Neural cell (in vitro differentiated cells): ENCODE measurements at regions not wholly inside any gene's neighbourhood (a gene's known extent, or its start where the extent isn't known, plus 50 kb on each side); places are given as distances from the start of the nearest gene placed in this dataset.
A peak's percentile ranks its signal among the peaks of the same experiment; 100 is the strongest.

Source experiments
- H2AFZ ChIP-seq: fragments of 200-600, 300-800 bp; sonication (generic), shearing (Covaris generic); 2 replicates; pipeline ENCODE4 v1.6.0; 2014; ENCODE audit warnings: low read depth, mild to moderate bottlenecking, antibody characterized with exemption, low read length, moderate library complexity
- H3F3A ChIP-seq: fragments of 200-600 bp; shearing (Covaris generic); 2 replicates; pipeline ENCODE4 v1.6.1; 2016; ENCODE audit warnings: mild to moderate bottlenecking, moderate library complexity, mixed read lengths, antibody characterized with exemption, low read length; ENCODE audit not compliant: insufficient read depth, poor library complexity, severe bottlenecking
- H3K27ac ChIP-seq: fragments of 200-600, 300-800 bp; sonication (generic), shearing (Covaris generic); 2 replicates; pipeline ENCODE4 v1.5.1; 2014; ENCODE audit warnings: mild to moderate bottlenecking, low read length, moderate library complexity
- H3K27me3 ChIP-seq: fragments of 300-800, 200-600 bp; sonication (generic), shearing (Covaris generic); 2 replicates; pipeline ENCODE4 v1.6.0; 2014; ENCODE audit warnings: mild to moderate bottlenecking, low read depth, low read length, moderate library complexity; ENCODE audit not compliant: insufficient read depth
- H3K36me3 ChIP-seq: fragments of 300-800, 200-600 bp; sonication (generic), shearing (Covaris generic); 2 replicates; pipeline ENCODE4 v1.5.1; 2014; ENCODE audit warnings: mild to moderate bottlenecking, antibody characterized with exemption, low read length, moderate library complexity; ENCODE audit not compliant: insufficient read depth
- H3K4me2 ChIP-seq: fragments of 300-800, 200-600 bp; sonication (generic), shearing (Covaris generic); 2 replicates; pipeline ENCODE4 v1.6.0; 2014; ENCODE audit warnings: mild to moderate bottlenecking, low read length
- H3K4me3 ChIP-seq: fragments of 300-800, 200-600 bp; sonication (generic), shearing (Covaris generic); 2 replicates; pipeline ENCODE4 v1.5.1; 2014; ENCODE audit warnings: mild to moderate bottlenecking, low read length, moderate library complexity
- H3K79me2 ChIP-seq: fragments of 200-600 bp; shearing (Covaris generic); replicated peaks from 2 replicates; pipeline ENCODE4 v1.6.0; 2014; ENCODE audit warnings: mild to moderate bottlenecking, low read length, moderate library complexity; ENCODE audit not compliant: insufficient read depth
- H3K9ac ChIP-seq: fragments of 300-800, 200-600 bp; sonication (generic), shearing (Covaris generic); 2 replicates; pipeline ENCODE4 v1.6.1; 2016; ENCODE audit warnings: mild to moderate bottlenecking, low read length, mixed read lengths
- H3K9me2 ChIP-seq: fragments of 200-600 bp; shearing (Covaris generic); 2 replicates; pipeline ENCODE4 v1.6.1; 2016; ENCODE audit warnings: mild to moderate bottlenecking, low read length, mixed read lengths; ENCODE audit not compliant: insufficient read depth
- H3K9me3 ChIP-seq: fragments of 200-600, 300-800 bp; sonication (generic), shearing (Covaris generic); 2 replicates; pipeline ENCODE4 v1.6.1; 2016; ENCODE audit warnings: mild to moderate bottlenecking, mixed run types, low read length, moderate library complexity, mixed read lengths
- H4K20me1 ChIP-seq: fragments of 200-600 bp; shearing (Covaris generic); 2 replicates; pipeline ENCODE4 v1.6.1; 2016; ENCODE audit warnings: mild to moderate bottlenecking, mixed run types; ENCODE audit not compliant: insufficient read depth
- CTCF ChIP-seq: fragments of 450-650 bp; IDR thresholded peaks from 2 replicates; pipeline ENCODE4 v1.5.1; 2014; ENCODE audit warnings: antibody characterized with exemption, mild to moderate bottlenecking, moderate library complexity; ENCODE audit not compliant: poor library complexity, severe bottlenecking
- EP300 ChIP-seq: fragments of 450-650 bp; conservative IDR thresholded peaks from 2 replicates; pipeline ENCODE4 v1.6.1; 2014; ENCODE audit warnings: antibody characterized with exemption, mild to moderate bottlenecking, moderate library complexity; ENCODE audit not compliant: poor library complexity, severe bottlenecking
- EZH2 ChIP-seq: fragments of 200-600, 300-800 bp; shearing (Covaris generic), sonication (generic); IDR thresholded peaks from 2 replicates; pipeline ENCODE4 v1.6.1; 2014; ENCODE audit warnings: antibody characterized with exemption, low read length, borderline replicate concordance, mild to moderate bottlenecking; ENCODE audit not compliant: insufficient read depth, poor library complexity, severe bottlenecking
- MXI1 ChIP-seq: fragments of 450-650 bp; conservative IDR thresholded peaks from 2 replicates; pipeline ENCODE4 v1.6.1; 2014; ENCODE audit warnings: antibody characterized with exemption, mild to moderate bottlenecking; ENCODE audit not compliant: poor library complexity, severe bottlenecking
- POLR2AphosphoS5 ChIP-seq: IDR thresholded peaks from 2 replicates; pipeline ENCODE4 v1.6.1; 2012
- RAD21 ChIP-seq: fragments of 450-650 bp; conservative IDR thresholded peaks from 2 replicates; pipeline ENCODE4 v1.6.1; 2014; ENCODE audit warnings: antibody characterized with exemption, mild to moderate bottlenecking, moderate library complexity
- REST ChIP-seq: IDR thresholded peaks from 2 replicates; pipeline ENCODE4 v1.6.1; 2012; ENCODE audit warnings: borderline replicate concordance
- SMC3 ChIP-seq: fragments of 450-650 bp; conservative IDR thresholded peaks from 2 replicates; pipeline ENCODE4 v1.6.1; 2014; ENCODE audit warnings: antibody characterized with exemption, mild to moderate bottlenecking, moderate library complexity; ENCODE audit not compliant: poor library complexity
- TAF1 ChIP-seq: IDR thresholded peaks from 2 replicates; pipeline ENCODE4 v1.6.1; 2012; ENCODE audit warnings: low read depth

DNA sequence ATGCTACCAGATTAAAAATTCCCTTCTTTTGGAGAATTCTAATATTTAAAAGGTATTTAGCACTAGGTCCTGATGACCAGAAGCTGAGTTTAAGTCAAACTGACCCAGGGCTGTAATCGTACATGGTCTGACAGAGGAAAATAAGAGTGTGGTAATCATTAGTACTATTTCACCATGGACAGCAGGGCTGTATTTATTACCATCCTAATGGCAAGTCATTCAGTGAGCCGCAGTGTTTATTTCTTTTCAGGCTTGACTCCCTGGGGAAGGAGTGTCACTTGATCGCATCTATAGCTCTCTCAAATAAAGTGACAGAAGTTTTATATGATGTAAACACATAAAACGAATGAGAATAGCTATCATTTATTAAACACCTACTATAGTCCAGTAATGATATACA is 261.8 kb downstream of the BTG1 start:
- no peak overlapping the region for H3K9ac ChIP-seq
- TF ChIP-seq REST (no peak), RAD21 (no peak), SMC3 (no peak), POLR2AphosphoS5 (peak; percentile 60)
- H3F3A ChIP-seq, result no peaks in the 10 kb centered on the region
- H4K20me1 ChIP-seq, result no peaks in the 10 kb centered on the region
- H3K27me3 ChIP-seq, result no peaks in the 10 kb centered on the region
- H3K4me3 ChIP-seq, result no peak overlapping the region
- H3K9me3 ChIP-seq, result no peaks in the 10 kb centered on the region
- no peak overlapping the region for H2AFZ ChIP-seq
- no peak overlapping the region for H3K4me2 ChIP-seq
- no peaks in the 10 kb centered on the region for H3K36me3 ChIP-seq
- no peaks in the 10 kb centered on the region for H3K79me2 ChIP-seq
- no peaks in the 10 kb centered on the region for H3K9me2 ChIP-seq
- H3K27ac ChIP-seq, result no peak overlapping the region

DNA sequence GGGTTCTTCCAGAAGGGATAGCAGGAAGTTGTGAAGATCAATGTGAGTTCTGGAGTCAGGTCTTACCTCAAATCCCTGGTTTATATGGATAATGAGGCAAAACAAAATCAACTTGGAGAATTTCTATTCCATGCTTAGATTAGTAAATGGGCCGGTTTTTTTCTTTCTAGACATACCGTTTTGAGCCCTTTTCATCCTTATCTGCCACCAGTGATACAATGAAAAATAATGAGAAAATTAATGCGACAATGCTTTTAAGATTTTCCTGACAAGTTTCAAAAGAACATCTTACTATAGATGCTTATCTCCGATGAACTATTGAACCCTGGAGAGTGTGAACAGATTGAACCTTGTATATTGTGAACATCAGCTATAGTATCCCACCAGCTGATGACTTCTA is 262.7 kb downstream of the BTG1 start:
- no peak overlapping the region for H3K27ac ChIP-seq
- no peaks in the 10 kb centered on the region for H3K9me2 ChIP-seq
- no peak for TF ChIP-seq SMC3
- TF ChIP-seq EP300, result peak; percentile 26
- TF ChIP-seq REST, result no peak
- no peaks in the 10 kb centered on the region for H4K20me1 ChIP-seq
- H3F3A ChIP-seq, result no peaks in the 10 kb centered on the region
- H3K9me3 ChIP-seq, result no peaks in the 10 kb centered on the region
- no peaks in the 10 kb centered on the region for H3K36me3 ChIP-seq
- no peaks in the 10 kb centered on the region for H3K79me2 ChIP-seq
- no peak overlapping the region for H3K9ac ChIP-seq
- no peak overlapping the region for H2AFZ ChIP-seq
- H3K4me2 ChIP-seq, result no peak overlapping the region
- no peak overlapping the region for H3K4me3 ChIP-seq
- H3K27me3 ChIP-seq, result no peaks in the 10 kb centered on the region

GRCh38 chr12:91880528-91880927 is 265.1 kb downstream of the BTG1 start:
- no peaks in the 10 kb centered on the region for H3K9me2 ChIP-seq
- no peak overlapping the region for H3K27ac ChIP-seq
- no peaks in the 10 kb centered on the region for H3K36me3 ChIP-seq
- no peak overlapping the region for H2AFZ ChIP-seq
- H3K9ac ChIP-seq, result no peak overlapping the region
- H3K4me2 ChIP-seq, result no peak overlapping the region
- no peaks in the 10 kb centered on the region for H3K79me2 ChIP-seq
- H3F3A ChIP-seq, result no peaks in the 10 kb centered on the region
- H4K20me1 ChIP-seq, result no peaks in the 10 kb centered on the region
- H3K4me3 ChIP-seq, result no peak overlapping the region
- H3K9me3 ChIP-seq, result no peaks in the 10 kb centered on the region
- no peaks in the 10 kb centered on the region for H3K27me3 ChIP-seq
- TF ChIP-seq CTCF (no peak), POLR2AphosphoS5 (no peak), EP300 (no peak), RAD21 (no peak), EZH2 (no peak), MXI1 (no peak), TAF1 (no peak), SMC3 (no peak), REST (no peak)
